A172 (cell line): ENCODE measurements at regions not wholly inside any gene's neighbourhood (a gene's known extent, or its start where the extent isn't known, plus 50 kb on each side); places are given as distances from the start of the nearest gene placed in this dataset.
"Not testable (repeated sequence)": the region's sequence is repeated elsewhere in the genome, so short reads cannot be mapped to it uniquely, and the experiment has no call there.

Experiments used
- DNase-seq: peaks from one replicate; pipeline ENCODE4 v3.0.0-alpha.2; 2015; ENCODE audit warnings: low spot score

- DNase-seq, result no peak
Observed at GRCh38 chr20:5492937-5493336, 117.9 kb downstream of the GPCPD1 start.

GRCh38 chr20:5491455-5491854, 119.4 kb downstream of the GPCPD1 start:
- no peak for DNase-seq

- DNase-seq, result no peak
Observed at GRCh38 chr20:5489601-5490000, 121.2 kb downstream of the GPCPD1 start.

- DNase-seq, result no peak
Observed at GRCh38 chr20:5488823-5489222, 122.0 kb downstream of the GPCPD1 start.

- DNase-seq, result no peak
Observed at GRCh38 chr20:5486377-5487054, 124.3 kb downstream of the GPCPD1 start.

- DNase-seq, result no peak
Observed at GRCh38 chr20:5484926-5485325, 125.9 kb downstream of the GPCPD1 start.

GRCh38 chr20:5484346-5484745, 126.5 kb downstream of the GPCPD1 start:
- no peak for DNase-seq

- no peak for DNase-seq
Observed at GRCh38 chr20:5482791-5483190, 128.0 kb downstream of the GPCPD1 start.

GRCh38 chr20:5481872-5482271, 128.9 kb downstream of the GPCPD1 start:
- DNase-seq, result no peak

- DNase-seq, result no peak
Observed at GRCh38 chr20:5480824-5481600, 129.8 kb downstream of the GPCPD1 start.

GRCh38 chr20:5474646-5475550, 135.9 kb downstream of the GPCPD1 start:
- no peak for DNase-seq

GRCh38 chr20:5471866-5472265, 138.9 kb downstream of the GPCPD1 start:
- DNase-seq, result not testable (repeated sequence)

- no peak for DNase-seq
Observed at GRCh38 chr20:5471368-5471767, 139.4 kb downstream of the GPCPD1 start.

GRCh38 chr20:5470943-5471342, 139.9 kb downstream of the GPCPD1 start:
- DNase-seq, result no peak

GRCh38 chr20:5470458-5470857, 140.3 kb downstream of the GPCPD1 start:
- no peak for DNase-seq

GRCh38 chr20:5469111-5469510, 141.7 kb downstream of the GPCPD1 start:
- no peak for DNase-seq

- DNase-seq, result no peak
Observed at GRCh38 chr20:5467086-5467485, 143.7 kb downstream of the GPCPD1 start.

- no peak for DNase-seq
Observed at GRCh38 chr20:5465604-5465927, 145.2 kb downstream of the GPCPD1 start.

GRCh38 chr20:5464901-5465603, 145.8 kb downstream of the GPCPD1 start:
- DNase-seq, result no peak

- DNase-seq, result no peak
Observed at GRCh38 chr20:5463007-5463686, 146.4 kb upstream of the PROKR2 start.

- not testable (repeated sequence) for DNase-seq
Observed at GRCh38 chr20:5453745-5454144, 137.0 kb upstream of the PROKR2 start.
